Astrocyte of the spinal cord (primary cell): ENCODE measurements at regions not wholly inside any gene's neighbourhood (a gene's known extent, or its start where the extent isn't known, plus 50 kb on each side); places are given as distances from the start of the nearest gene placed in this dataset.

Experiments used
- DNase-seq: peaks from one replicate; pipeline ENCODE4 v3.0.0; 2011; ENCODE audit warnings: low read depth, low spot score
- H3K4me3 ChIP-seq: 2 replicates; pipeline ENCODE4 v1.5.1; 2011; ENCODE audit warnings: low read depth, mild to moderate bottlenecking, low read length, moderate library complexity
- CTCF ChIP-seq: IDR thresholded peaks from 2 replicates; pipeline ENCODE4 v1.5.1; 2012; ENCODE audit warnings: low read depth, mild to moderate bottlenecking, low read length, inconsistent platforms
- in situ Hi-C: cut with HindIII; loops from 2 replicates; pipeline ENCODE4 v1.10.0; 2017; ENCODE audit warnings: low sequenced_read_pairs

- H3K4me3 ChIP-seq, result no peak overlapping the region
- in situ Hi-C loops, result no loop called here
- TF ChIP-seq CTCF, result no peak
- no peak for DNase-seq
Observed at GRCh38 chr1:214220891-214221290, 60.1 kb upstream of the SMYD2 start.

- TF ChIP-seq CTCF, result no peak
- H3K4me3 ChIP-seq, result peak overlapping the region; percentile 27
Observed at GRCh38 chr1:214224611-214225354, 56.2 kb upstream of the SMYD2 start.

DNA sequence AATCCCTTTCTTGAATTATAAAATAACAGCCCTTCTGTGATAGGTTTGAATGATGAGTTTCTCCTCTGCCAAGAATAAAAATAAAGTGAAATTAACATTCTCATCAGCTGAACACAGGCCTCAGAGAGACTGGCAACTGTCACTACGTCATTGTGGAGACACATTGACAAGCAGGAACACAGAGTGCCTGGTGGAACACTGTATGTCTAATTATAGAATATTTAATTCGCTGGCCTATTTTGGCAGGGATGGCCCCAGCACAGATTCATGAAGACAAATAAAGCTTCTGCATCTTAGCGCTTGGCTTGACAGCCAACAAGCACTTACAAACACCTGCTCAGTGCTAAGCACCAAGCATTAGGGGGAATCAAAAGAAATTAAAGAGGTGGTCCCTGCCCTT lies 52.0 kb upstream of the SMYD2 start:
- in situ Hi-C loops, result no loop called here
- no peak overlapping the region for H3K4me3 ChIP-seq
- DNase-seq, result no peak
- no peak for TF ChIP-seq CTCF

More at GRCh38 chr1:214224611-214225354, 56.2 kb upstream of the SMYD2 start:
- DNase-seq, result peak; percentile 34
- in situ Hi-C loops, result no loop called here

GRCh38 chr1:214229736-214230135 lies 51.2 kb upstream of the SMYD2 start:
- DNase-seq, result no peak
- no peak for TF ChIP-seq CTCF
- no peak overlapping the region for H3K4me3 ChIP-seq
- in situ Hi-C loops, result no loop called here
